SK-N-SH (cell line): ENCODE measurements at regions not wholly inside any gene's neighbourhood (a gene's known extent, or its start where the extent isn't known, plus 50 kb on each side); places are given as distances from the start of the nearest gene placed in this dataset.

Source experiments
- CTCF ChIP-seq: fragments of 200-600 bp; sonication (generic); IDR thresholded peaks from 2 replicates; pipeline ENCODE4 v1.6.1; 2017; ENCODE audit warnings: antibody characterized with exemption, mild to moderate bottlenecking, moderate library complexity
- MXI1 ChIP-seq: IDR thresholded peaks from 2 replicates; pipeline ENCODE4 v1.6.1; 2012; ENCODE audit warnings: mild to moderate bottlenecking, low read depth, low read length, improper control_type of control experiment
- PBX3 ChIP-seq: IDR thresholded peaks from 2 replicates; pipeline ENCODE4; 2012
- RAD21 ChIP-seq: IDR thresholded peaks from 2 replicates; pipeline ENCODE4 v1.6.1; 2012; ENCODE audit warnings: mild to moderate bottlenecking, low read length
- RCOR1 ChIP-seq: fragments of 150-350 bp; IDR thresholded peaks from 2 replicates; pipeline ENCODE4 v1.6.1; 2017; ENCODE audit warnings: antibody characterized with exemption, low read length
- RFX5 ChIP-seq: IDR thresholded peaks from 2 replicates; pipeline ENCODE4 v1.6.1; 2012; ENCODE audit warnings: mild to moderate bottlenecking, improper control_type of control experiment, low read length
- SMC3 ChIP-seq: IDR thresholded peaks from 2 replicates; pipeline ENCODE4 v1.6.1; 2012; ENCODE audit warnings: low read depth, low read length, improper control_type of control experiment
- TCF12 ChIP-seq: IDR thresholded peaks from 2 replicates; pipeline ENCODE4 v1.4.0; 2012
- USF2 ChIP-seq: fragments of 150-350 bp; IDR thresholded peaks from 2 replicates; pipeline ENCODE4 v1.6.1; 2017; ENCODE audit warnings: antibody characterized with exemption, low read length, low read depth, borderline replicate concordance
- YY1 ChIP-seq: IDR thresholded peaks from 2 replicates; pipeline ENCODE4 v1.4.0; 2012; ENCODE audit warnings: low read depth, mild to moderate bottlenecking
- ZBTB33 ChIP-seq: IDR thresholded peaks from 2 replicates; pipeline ENCODE4 v1.4.0; 2012; ENCODE audit warnings: low read depth, borderline replicate concordance

GRCh38 chr11:38648604-38649003 is 2050.6 kb upstream of the RAG2 start:
- no peak for TF ChIP-seq CTCF
- no peak for TF ChIP-seq RCOR1
- no peak for TF ChIP-seq MXI1
- TF ChIP-seq SMC3, result no peak
- no peak for TF ChIP-seq YY1
- TF ChIP-seq RAD21, result no peak
- TF ChIP-seq RFX5, result no peak
- no peak for TF ChIP-seq USF2
- TF ChIP-seq TCF12, result no peak
- TF ChIP-seq PBX3, result no peak
- TF ChIP-seq ZBTB33, result no peak
